NCI-H2107 (cell line): ENCODE measurements at regions not wholly inside any gene's neighbourhood (a gene's known extent, or its start where the extent isn't known, plus 50 kb on each side); places are given as distances from the start of the nearest gene placed in this dataset.
"Not testable (repeated sequence)": the region's sequence is repeated elsewhere in the genome, so short reads cannot be mapped to it uniquely, and the experiment has no call there.

Experiments used
- DNase-seq: peaks from one replicate; lab custom pipeline; 2025; lab: John Stamatoyannopoulos, UW

DNA sequence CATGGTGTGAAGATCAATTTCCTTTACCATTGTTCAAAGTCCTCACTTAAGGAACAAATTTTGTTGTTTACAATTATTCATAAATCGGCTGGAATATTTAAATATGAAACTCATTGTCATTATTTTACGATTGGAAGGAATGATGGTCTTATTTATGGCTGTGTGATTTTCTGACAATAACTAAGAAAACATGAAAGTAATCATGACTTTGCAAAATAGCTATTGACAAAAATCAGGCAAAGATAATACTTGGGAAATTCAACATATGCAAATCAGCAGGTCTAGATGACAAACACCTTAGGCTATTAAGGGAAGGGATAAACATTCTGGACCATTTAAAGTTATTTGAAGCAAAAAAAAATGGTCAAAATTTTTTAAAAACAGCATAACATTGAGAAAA, 654.8 kb upstream of the CNTN5 start:
- no peak for DNase-seq

DNA sequence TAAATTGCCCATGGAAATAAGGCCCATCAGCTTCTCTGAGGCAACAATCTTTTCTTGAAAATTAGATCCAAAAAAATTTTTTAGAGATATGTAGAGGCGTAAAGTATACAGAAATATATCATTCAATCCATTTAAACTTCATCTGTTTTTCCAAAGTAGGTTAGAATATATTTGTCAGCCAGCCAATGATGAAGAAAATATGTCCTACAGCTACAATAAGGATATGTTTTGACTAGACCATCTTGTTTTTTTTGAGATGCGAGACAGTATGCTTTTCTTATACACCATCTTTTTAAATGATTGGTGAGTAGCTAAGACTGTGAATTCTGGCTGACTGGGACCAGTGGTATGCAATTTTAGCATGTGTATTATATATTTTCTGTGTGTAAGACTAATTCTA, 630.4 kb upstream of the CNTN5 start:
- DNase-seq: no peak

DNA sequence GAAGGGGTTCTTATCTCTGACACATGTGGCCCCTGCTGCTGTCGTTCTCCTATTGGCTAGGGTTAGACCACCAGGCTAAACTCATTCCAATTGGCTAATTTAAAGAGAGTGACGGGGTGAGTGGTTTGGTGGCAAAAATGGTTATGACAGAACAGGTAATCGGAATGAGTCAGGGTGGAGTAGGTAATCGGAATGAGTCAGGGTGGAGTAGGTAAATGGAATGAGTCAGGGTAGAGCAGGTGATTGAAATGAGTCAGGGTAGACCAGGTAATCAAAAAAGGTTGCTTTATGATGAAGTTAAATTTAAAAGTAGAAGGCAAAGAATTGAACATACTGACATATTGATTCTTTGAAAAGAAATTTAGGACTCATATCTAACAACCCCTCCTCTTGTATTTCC, 626.2 kb upstream of the CNTN5 start:
- not testable (repeated sequence) for DNase-seq

DNA sequence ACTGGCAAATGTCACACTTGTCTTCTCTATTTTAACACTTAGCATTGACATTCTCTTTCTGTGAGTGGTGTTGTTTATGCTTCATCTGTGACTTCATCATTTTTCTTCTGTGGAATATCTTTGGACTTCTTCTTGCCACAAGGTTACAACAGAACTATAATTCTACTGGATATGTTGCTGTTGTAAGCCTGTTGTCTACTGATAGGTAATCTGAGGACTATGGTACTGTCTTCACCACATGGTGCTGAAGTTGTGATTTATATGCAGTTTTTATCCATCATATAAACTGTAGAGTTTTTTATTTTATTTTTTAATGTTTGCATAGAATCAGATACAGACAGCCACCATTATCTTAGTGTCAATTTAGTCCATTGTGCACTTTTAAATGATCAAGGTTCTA, 622.2 kb upstream of the CNTN5 start:
- DNase-seq: no peak

DNA sequence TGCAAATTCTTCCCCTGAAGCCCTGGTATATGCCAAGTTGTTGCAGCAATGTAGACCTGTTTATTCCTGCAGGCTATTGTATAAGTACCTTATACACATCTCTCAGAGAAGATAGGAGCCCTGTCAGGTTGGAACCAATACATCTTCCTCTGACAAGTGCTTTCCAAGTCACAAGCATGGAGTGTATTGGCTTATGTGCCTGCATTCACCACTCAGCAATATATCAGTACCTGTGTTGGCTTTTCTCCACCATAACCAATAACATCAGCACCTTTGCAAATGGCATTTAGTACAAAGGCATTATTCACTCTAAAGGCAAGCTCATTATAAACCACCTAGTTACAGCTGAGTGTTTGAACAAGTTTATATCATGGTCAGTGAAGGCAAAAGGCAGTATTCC, 611.7 kb upstream of the CNTN5 start:
- no peak for DNase-seq

DNA sequence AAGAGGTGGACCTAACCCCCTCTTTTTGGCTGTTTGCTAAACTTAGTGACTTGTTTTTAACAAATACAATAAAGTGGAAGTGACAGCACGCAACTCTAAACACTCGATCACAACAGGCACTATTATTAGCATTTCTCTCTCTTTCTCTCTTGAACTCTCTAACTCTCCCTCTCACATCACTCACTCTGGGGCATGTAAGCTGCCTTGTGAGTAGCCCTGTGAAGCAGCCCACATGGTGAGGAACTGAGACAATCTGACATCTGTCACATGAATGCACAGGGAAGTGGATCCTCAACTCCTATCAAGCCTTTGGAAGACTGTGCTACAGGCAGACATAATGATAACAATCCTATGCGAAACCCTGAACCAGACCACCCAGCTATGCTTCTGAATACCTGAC, 609.0 kb upstream of the CNTN5 start:
- DNase-seq: no peak

DNA sequence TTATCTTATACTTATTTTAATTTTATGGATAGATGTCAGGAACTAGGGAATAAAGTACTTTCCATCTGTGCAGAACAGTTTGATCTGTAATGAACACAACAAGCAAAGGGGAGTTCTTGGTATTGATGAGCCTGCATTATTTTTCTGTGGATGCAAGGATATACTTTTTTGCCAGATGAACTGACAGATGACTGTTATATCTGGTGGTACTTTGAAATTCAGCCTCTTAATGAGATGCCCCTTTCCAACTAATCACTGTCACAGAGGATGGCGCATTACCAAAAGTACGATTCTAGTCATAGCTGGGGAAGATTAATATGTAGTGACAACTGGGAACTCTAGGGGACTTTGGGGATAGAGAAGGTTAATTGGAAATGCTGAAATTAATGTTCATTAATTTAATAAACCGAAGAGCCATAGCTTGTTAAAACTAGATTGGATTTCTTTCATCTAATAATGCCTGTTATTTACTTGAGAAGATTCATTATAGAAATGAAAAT, 603.4 kb upstream of the CNTN5 start:
- DNase-seq: no peak

DNA sequence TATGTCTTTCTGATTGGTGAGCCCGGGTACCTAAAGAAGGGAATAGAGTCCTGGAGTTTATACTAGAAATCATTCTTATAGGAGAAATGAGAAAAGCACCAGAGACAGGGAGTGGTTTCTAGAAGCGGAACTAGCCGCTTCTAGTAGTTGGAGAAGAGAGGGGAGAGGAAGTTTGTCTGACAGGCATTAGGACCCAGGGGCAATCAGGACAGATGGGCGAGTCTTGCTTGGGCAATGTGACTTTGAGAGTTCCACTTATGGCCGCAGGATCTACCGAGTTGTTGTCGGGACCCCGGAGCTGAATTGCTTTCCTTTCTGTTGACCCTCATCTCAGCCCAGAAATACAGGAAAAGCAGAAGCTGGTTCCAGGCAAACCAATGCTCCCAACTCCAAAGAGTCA, 596.8 kb upstream of the CNTN5 start:
- no peak for DNase-seq

DNA sequence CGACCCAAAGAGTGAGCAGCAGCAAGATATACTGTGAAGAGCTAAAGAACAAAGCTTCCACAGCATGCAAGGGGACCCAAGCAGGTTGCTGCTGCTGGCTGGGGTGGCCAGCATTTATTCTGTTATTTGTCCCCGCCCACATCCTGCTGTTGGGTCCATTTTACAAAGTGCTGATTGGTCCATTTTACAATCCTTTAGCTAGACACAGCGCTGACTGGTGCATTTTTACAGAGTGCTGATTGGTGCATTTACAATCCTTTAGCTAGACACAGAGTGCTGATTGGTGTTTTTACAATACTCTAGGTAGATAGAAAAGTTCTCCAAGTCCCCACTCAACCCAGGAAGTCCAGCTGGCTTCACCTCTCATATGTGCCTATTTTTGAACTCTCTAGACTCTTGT, 596.0 kb upstream of the CNTN5 start:
- not testable (repeated sequence) for DNase-seq

DNA sequence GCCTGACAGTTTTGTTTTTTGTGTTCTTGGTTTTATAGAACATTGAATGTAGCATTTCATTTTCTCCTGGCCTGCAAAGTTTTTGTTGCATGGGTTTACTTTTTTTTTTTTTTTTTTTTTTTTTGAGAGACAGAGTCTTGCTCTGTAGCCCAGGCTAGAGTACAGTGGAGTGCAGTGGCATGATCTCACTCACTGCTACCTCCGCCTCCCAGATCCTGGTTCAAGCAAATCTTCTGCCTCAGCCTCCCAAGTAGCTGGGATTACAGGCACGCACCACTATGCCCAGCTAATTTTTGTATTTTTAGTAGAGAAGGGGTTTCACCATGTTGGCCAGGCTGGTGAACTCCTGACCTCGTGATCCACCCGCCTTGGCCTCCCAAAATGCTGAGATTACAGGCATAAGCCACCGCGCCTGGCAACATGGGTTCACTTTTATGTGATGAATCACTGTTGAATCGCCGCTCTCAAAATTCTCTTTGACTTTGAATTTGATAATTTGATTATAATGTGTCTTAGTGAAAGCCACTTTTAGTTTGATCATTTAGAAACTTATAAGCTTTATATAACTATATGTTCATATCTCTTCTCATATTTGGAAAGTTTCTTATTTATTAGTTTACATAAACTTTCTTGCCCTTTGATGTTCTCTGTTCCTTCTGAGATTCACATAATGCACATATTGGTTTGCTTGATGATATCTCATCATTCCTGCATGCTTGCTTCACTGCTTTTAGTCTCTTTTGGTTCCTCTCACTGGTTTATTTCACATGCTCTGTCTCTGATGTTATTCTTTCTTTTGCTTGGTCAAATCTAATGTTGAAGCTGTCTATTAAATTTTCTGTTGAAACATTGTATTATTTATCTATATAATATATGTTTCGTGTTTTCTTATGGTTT, 589.0 kb upstream of the CNTN5 start:
- DNase-seq: no peak

DNA sequence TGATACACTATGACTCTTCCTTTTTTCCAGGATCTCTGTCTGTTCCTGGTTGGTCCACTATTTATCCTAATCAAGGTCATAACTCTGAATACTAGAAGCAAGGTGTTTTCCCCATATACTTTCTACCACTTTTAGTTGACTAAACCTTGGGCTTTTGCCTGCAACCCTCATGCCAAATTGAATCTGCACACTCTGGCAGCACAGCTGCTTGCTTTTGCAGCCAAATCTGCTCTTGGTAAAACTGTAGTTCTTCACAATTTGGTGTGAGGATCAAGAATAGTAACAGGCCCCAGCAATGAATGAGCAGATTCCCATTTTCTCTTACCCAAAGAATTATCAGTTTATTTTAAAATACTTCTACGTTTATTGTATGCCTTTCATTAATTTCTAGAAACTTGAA, 586.5 kb upstream of the CNTN5 start:
- DNase-seq: no peak

DNA sequence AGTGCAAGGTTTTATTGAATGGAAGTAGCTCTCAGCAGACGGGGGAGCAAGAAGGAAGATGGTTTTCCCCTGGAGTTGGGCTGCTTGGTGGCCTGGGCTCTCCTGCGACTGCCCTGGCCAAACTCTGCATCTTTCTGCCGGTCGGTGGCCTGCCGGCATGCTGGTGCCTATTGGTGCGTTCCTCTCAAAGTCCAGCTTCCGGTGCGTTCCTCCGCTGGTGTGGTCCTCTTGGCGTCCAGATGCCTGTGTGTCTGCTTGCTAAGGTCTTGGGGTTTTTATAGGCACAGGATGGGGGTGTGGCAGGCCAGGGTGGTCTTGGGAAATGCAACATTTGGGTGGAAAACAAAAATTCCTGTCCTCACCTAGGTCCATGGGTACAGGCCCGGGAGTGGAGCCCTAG, 567.4 kb upstream of the CNTN5 start:
- no peak for DNase-seq

DNA sequence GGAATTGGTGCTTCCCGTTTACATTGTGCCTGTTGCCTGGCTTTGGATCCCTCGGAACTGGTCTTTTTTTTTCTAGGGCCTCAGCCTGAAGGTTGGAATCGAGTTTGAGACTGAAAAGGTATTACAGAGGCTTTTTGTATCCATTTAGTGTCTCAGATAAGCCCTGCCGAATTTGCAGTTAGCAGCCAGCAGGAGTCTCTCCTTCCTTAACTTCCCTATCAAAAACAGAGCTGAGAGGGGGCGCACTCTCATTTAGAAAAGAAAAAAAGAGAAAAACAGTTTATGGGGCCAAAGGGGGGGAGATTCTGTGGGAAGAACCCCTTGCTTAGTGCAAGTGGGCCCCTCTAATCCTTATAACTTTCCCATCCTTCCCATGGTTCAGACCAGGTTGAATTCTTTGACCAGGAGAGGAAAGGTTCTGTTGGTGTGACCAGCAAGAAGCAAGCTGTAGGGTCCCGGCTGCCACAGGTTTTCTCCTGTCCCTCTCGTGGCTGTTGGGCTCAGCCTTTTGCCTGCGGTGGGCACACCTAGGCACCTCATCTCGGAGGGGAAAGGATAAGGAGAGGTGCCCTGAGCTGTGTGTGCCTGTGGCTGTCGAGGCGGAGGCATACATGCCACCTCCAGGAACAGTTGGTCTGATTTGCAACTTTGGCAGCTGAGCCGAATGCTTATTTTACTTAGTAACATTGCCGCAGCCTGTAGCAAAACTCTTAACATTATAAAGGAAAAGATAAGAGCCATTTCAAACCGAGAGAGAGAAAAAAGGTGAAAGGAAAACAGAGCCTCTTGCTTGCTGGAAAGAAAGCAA, 565.0 kb upstream of the CNTN5 start:
- no peak for DNase-seq

DNA sequence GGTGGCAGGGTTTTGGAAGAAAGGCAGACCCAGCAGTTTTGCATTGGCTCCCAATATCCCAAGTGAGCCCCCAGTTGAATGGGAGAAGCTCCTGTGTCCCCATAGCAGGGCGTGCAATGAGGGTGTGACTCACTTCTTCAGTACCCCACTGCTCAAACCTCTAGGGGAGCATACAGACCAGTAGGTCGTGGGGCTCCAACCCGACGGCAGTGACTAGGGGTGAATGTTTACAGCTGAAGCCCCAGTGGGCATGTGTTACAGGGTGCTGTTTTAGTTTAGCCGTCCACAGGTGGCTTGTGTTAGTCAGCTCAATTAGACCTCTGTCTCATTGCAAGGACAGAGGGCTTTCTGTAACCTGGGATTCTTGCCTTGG, 564.5 kb upstream of the CNTN5 start:
- no peak for DNase-seq

DNA sequence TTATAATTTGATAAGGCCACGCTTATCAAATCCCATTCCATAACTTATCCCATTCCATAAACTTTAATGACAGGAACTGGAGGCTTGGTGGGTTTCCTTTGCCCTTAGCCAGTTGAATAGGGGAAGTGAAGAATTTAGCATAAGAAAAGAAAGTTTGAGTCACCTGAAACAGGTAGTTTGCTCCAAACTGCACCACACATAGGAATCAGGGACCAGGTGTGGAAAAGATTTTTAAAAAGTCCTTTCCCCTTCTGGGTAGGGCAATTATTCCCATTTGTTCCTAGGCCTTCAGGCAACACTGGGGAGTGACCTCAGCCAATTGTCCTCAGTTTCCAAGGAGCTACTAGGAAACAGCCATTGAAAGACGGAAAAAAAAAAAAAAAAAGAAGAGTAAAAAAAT, 525.7 kb upstream of the CNTN5 start:
- DNase-seq: no peak

DNA sequence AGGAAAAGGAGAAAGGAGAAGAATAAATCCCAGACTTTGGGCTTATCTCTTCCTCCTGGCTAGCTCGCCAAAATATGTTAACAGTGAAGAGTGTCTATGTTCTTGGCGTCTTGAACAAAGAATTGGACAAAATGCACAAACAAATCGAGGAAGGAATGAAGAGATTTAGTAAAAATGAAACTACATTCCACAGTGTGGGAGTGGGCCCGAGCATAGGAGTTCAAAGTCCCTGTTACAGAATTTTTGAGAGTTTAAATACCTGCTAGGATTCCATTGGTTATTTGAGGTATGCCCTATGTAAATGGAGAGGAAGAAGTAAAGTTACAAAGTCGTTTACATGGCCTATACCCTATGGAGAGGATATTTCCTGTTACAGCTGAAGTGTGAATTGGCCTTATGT, 525.1 kb upstream of the CNTN5 start:
- DNase-seq: no peak

DNA sequence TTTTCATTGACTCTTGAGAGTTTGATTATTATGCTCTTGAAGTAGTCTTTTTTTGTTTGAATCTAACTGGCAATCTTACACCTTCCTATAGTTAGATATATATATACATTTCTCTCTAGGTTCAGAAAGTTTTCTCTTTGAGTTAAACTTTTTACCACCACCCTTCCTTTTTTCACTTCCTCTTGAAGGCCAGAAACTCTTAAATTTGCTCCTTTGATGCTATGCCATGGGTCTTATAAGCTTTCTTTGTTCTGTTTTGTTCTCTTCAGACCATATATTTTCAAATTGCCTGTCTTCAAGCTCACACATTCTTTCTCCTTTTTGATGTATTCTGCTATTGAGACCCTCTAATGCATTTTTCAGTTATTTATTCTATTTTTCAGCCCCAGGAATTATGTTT, 513.5 kb upstream of the CNTN5 start:
- no peak for DNase-seq

DNA sequence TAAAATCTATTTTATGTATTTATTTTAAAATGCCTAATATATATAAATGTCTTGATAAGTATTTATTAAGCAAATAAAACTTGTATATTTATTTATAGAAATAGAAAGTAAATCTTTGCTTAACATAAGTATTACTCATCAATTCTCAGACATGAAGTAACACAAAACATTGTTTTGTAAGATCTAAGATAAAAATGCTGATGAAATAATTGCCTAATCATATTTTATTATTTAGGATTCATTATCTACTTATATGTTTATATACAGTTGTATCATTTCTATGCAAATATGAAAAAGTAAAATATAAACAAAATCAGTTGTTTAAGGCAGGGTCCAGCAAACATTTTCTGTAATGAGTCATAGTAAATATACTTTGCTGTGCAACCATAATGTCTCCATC, 507.8 kb upstream of the CNTN5 start:
- no peak for DNase-seq

DNA sequence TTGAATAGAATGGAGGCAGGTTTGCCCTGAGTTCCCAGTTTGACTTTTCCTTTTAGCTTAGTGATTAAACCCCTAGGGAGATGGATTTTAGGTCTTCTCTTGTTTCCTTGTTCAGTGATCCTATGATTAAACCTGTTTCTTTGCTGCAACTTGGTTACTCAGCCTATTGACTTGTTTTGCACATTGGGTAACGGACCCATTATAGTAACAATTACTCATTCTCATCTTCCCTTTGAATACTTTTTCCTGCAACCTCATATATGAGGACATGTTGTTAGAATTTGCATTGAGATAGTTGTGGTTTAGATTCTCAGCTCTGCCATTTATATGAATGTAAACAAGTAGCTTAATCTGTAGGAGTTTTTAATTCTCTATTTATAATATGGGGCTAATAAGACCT, 489.2 kb upstream of the CNTN5 start:
- DNase-seq: no peak

DNA sequence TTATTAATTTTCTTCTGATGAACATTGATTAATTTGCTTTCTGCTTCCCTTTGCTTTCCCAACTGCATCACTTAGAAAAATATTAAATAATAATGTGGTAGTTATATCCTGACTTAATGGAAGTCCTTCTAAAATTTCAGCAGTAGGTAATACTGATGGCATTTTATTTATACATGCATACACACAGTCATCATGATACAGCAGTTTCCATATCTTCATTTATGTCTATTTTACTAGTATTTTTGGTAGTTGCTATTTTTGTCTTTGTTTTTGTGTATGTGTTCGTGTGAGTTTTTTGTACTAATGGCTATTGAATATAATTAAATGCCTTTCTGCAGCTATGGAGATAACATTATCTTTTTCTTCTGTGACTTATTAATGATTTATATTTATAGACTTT, 484.7 kb upstream of the CNTN5 start:
- DNase-seq: no peak

DNA sequence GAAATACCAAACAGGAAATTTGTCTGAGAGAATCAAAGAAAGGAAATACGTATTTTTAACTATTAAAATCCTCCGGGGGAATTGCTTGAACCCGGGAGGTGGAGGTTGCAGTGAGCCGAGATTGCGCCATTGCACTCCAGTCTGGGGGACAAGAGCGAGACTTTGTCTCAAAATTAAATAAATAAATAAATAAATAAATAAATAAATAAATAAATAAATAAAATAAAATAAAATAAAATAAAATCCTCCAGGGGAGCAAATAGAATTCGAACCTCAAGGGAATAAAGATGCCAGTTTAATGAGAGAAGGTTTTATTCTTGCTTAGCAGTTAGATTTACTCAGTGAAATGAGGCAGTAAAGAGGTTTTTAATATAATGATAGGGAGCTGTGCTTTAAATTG, 482.4 kb upstream of the CNTN5 start:
- DNase-seq: not testable (repeated sequence)

DNA sequence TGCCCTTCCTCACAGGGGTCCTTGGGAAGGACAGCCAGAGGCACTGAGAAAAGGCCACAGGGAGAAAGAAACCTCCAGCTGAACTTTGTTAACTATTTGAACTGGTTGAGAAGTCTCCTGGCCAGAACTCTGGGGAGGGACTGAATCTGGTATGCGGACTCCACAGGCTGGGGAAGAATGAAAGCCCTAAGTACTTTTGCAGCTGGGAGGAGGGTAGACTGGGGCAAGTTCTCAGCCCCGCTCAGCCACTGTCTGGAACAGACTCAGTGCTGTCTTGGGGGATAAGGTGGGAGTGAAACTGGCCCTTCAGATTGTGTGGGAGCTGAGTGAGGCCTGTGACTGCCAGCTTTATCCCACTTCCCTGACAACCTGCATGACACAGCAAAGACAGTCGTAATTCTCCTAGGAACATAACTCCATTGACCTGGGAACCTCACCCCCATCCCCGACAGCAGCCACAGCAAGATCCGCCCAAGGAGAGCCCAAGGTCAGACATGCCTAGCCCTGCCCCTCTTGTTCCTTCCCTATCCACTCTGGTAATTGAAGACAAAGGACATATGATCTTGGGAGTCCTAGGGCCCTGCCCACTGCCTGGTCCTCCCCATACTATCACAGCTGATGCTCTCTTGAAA, 475.1 kb upstream of the CNTN5 start:
- DNase-seq: no peak

DNA sequence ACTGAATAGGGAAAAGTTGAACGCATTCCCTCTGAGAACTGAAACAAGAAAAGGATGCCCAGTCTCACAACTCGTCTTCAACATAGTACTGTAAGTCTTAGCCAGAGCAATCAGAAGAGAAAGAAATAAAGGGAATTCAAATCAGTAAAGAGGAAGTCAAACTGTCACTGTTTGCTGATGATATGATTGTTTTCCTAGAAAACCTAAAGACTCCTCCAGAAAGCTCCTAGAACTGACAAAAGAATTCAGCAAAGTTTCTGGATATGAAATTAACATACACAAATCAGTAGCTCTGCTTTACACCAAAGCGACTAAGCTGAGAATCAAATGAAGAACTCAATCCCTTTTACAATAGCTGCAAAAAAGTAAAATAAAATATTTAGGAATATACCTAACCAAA, 471.2 kb upstream of the CNTN5 start:
- no peak for DNase-seq
